GM19397 (cell line): ENCODE measurements at regions not wholly inside any gene's neighbourhood (a gene's known extent, or its start where the extent isn't known, plus 50 kb on each side); places are given as distances from the start of the nearest gene placed in this dataset.

Experiments used
- ATAC-seq: cut with Tn5 transposase; IDR thresholded peaks from one replicate; pipeline ENCODE4 v1.9.1; 2021; ENCODE audit warnings: mild to moderate bottlenecking, moderate library complexity; ENCODE audit not compliant: unreplicated experiment

DNA sequence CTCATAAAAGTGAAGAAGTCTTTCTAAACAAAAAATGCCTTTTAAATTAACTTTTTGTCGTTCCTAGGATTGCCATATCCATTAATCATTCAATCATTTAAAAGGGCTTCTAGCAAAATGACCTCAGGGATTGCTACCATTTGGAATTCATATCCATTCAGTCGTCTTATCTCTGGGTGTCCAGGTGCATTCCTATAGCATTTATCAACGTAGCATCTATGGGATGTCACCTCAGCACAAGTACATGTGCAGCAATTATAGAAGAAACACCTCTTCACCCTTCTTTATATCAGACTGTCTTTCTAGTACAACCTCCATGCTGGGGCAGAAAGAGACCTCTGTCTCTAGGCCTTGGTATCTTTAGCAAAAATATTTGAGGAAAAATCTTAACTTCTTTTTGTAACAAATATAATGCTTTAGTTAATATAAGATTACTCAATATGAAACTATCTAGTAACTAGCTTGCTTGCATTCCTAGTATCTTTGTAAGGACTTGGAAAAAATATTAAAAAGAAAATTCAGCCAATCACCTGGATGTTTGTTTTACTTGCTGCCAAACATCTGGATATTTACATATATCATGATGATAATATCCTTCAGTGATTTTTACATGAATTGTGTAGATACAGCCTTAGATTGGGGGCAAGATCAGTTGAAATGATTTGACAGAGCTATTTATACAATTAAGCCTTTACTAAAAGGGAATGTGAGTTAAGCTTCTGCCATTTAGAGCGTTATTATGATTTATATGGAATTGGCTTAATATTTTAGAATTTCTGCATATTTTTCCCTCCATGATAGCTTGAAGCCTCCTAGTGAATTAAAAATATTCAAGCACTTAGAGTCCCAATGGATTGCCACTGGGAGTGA, 356.8 kb downstream of the HDGFL1 start:
- no peak for ATAC-seq

DNA sequence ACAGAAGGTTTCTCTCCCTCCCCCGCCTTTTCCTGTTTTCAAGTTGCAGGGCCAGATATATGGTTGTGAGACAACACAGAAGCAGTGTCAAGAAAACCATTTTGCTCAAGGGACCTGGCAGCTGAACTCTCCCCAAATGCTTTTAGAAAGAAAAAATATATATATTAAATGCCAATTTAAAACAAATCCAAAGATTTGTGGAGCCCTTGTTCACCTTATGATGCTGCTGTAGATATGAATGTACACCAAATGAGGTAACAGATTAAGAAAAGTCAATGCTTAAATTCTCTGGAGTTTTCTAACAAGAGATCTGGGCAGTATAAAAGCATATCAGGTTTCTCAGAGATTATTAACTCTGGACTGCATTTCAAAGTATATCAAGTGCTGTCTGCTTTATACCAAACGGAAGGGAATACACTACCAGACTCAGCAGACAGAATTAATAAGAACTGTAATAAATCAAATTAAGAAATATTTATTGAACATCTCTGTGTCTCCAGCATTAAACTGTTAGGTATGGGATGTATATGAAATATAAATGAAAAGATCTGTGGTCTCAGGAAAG, 357.5 kb downstream of the HDGFL1 start:
- no peak for ATAC-seq

DNA sequence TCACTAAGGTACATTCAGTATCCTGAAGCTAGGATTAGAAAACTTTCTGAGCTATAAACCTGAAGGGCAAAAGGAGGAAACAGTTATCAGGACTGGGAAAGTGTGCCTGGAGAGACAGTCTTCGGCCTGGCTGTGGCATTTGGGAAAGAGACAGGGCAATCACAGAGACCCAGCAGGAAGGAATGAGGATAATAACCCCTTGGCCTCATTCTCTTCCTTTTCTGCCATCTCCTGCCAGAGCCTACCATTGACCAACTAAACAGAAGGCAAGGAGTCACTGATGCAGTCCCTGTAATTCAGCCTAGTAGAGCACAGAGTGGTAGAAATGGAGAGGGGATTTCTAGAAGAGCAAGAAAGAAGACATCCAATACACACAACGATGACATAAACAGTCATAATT, 359.4 kb downstream of the HDGFL1 start:
- no peak for ATAC-seq

DNA sequence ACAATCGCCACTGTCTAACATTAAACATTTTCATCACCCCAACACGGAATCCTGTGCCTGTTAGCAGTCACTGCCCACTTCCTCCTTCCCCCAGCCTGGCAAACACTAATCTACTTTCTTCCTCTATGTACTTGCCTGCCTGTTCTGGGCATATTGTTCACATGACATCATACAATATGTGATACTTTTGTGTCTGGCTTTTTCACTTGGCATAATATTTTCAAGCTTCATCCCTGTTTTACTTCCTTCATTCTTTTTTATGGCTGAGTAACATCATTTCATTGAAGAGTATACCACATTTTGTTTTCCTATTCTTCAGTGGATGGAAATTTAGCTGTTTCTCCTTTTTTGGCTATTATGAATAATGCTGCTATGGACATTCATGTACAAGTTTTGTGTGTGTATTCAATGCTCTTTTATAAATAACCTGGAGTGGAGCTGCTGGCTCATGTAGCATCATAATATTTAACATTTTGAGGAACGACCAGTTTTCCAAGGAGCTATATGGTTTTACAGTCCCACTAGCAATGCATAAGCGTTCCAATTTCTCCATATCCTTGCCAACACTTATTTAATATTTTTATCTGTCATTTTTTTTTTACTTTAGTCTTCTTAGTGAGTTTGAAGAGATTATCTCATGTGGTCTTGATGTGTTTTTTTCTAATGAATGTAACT, 360.1 kb downstream of the HDGFL1 start:
- ATAC-seq, result no peak

DNA sequence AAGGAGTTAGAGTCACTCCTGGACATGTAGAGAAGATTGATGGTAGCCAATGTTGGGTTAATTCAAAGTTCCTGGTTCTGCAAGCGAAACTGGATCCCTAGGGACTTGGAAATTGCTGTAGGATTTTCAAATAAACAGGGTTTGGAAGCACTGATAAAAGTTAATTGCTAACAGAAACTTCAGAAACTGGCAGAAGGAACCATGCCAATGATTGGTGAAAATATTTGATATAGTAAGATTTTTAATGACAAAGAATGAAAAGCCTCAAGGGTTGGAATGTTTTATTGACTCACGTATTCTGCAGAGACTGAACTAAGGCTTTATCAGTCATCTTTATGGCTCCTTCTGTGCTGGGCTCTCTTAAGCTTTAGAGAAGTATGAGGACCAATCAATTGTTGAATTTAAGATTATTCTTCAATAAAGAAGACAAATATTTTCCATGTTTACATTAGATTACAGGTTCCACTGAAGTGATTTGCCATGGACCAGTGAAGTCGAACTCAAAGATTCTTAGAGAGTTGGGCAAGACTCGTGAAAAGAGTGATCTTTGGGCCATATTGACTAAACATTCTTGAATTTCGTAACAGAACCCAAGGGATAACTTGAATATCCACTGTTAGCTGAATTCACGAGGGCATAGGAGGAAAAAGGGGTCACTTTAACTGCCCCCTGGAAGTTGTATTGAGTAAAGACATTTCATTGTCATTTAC, 371.4 kb downstream of the HDGFL1 start:
- ATAC-seq, result no peak

DNA sequence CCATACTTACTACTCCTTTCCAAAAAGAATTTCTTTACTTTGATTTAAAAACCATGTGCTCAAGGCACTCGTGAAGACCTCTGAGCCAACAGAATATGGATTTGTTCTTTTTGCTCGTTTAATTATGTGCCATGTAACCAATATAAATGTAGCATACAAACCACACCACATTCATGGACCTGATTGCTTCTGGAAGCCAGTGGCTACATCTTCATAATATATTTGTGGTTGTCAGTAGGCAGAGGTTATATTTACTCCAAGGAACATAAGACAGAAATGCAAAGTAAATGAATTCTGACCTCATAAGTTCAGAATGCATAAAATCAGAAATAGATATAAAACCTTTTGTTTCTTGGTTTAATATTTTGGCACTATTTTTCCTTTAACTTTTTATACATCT, 373.0 kb downstream of the HDGFL1 start:
- ATAC-seq, result no peak

DNA sequence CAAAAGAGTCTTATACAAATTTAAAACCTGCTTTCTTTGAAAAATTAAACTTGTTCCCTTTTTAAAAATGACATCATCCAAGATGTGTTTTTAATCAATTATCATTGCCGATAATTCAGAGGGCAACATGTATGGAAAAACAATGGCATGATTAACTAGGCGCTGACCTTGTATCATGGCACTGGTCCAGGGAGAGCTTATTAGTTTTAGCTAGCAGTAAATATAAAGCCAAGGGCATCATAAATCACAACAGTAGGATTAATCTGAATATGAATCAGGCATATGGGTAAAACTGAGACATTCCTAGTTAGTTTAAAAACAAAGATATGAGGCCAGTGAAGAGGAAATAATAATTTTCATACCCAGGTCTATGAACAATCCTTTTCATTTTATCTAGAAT, 374.0 kb downstream of the HDGFL1 start:
- no peak for ATAC-seq

DNA sequence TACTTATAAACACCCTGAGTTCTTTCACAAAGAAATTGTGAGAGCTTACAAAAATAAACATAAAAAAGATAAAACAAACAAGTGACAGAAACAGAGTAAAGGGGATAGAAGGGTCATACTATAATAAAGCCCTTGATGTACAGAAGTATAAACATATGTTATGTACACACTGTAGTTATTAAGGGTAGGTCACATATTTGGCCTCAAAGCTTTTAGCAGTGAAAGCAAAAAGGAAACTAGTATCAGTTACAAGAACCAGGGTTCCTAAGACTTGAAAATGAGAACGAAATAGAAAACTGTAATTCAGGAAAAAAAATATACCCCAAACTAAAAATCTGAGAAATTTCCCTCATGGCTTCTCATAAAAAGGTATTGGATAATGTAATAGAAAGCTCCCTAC, 380.6 kb downstream of the HDGFL1 start:
- no peak for ATAC-seq

DNA sequence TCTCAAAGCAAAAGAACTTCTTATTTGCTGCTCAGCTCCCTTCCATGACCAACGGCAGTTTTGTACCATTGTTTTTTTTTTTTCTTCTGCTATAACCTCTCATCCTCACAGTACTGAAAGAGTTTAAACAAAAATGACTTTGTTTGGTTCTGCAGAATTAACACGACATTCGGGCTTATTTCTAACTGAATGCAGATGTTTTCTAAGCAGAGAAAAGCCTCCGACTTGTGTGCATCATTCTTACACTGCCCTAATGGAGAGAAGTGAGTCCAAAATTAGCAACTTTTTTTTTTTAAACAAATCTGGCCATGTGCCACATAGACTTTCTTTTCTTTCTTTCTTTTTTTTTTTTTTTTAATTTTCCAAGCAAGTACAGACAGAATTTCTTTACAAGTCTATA, 382.7 kb downstream of the HDGFL1 start:
- no peak for ATAC-seq

DNA sequence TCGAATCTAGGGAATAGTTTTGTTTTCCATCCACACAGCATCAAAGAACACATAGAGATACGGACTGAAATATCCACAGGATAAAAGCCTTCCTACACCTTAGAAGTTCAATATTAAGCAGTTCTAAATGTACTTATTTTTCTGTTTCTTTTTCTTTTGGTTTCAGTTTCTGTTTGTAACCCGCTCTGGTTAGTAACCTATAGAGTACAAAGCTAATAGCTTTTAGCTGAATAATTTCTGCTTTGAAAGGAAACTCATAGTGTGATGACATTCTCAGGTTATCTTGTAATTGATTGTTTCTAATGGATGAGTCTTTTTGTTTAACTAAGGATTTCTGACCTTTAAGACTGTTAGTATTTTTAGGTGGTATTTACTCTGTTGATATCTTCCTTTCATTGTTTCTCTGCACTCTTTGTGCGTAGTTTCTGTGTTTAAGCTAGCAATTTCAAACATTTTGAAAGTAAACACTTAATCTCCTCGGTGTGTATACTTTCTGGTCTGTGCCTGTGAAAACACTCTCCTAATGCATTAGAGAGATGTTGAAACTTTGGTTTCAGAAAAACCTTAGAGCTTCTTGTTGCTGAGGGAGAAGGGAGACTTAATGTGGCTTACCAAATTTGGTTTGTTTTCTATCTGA, 385.5 kb downstream of the HDGFL1 start:
- ATAC-seq, result peak; percentile 57

DNA sequence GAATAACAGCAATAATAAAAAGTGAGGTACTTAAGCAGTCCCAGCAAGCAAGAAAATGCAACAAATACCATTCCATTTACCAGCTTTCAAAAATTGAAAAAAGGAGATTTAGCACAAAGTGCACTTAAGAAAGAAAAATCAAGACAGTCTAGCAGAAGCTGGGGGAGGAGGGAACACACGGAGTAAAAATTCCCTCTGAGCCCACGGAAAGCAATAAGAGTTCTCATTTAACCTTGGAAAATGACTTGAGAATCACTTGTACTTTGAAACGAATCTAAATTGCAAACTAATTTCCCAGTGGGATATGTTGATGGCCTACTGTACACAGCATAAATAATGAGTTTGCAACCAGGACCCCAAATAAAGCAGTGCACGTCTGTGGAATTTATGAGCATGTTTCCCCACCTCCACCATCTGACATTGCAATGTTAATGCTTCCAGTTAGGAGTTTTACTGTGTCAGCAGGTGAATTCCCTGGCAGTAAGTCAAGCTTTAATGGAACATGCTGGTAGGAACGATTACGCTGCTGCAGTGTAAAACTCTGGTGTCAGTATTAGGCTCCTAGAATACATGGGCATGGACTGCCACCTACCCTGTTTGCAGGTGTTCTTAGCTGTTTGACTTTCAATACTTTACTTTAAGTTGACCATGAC, 386.8 kb downstream of the HDGFL1 start:
- no peak for ATAC-seq

DNA sequence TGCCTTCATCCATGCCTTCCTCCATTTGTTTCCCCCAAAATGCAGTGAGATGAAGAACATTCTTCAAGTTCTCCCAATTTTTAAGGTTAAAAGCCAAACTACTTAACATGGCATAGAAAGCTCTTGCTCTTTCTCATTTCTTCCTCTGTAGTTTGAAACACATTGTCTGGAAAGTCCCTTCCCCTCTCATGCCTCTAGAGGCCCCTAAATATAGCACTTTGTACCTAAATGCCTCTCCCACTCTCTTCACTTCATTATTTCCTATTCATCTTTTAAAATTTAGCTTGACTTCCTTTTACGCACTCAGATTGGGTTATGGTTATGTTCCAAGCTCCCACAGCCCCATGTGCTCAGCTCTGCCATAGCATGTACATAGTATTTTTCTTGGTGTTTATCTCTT, 389.3 kb downstream of the HDGFL1 start:
- ATAC-seq, result no peak

DNA sequence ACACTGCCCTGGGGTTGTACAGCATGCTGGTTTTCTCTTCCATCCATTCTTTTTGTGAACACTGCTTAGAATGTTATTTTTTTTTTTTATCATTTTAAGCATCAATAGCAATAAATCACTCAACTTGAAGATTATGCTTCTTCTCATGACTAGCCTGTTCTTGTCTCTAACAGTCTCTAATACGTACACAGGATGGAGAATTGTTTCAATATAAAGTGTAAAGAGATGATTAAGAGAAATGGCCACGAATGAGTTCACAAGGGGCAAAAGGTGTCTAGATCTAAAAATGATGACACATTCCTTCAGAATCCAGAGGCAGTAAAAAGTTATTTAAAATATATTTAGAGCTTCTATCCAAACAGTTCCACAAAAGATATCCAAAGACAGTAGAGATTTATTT, 390.2 kb downstream of the HDGFL1 start:
- ATAC-seq, result no peak

DNA sequence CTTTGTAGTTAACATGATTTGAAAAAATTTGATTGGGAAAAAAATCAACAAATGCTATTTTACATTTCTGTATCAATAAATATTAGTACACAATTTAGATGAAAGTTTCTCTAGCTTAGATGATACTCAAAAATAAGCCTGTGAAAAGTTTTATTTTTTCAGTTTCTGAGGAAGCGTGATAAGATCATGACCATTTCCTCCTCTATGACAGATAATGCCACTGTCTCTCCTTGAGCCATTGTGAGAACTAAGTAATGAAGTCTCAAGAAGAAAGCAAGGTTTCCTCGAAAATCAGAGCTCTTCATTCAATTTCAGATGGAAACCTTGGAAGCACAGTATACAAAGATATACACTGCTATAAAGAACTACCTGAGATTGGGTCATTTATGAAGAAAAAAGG, 395.0 kb downstream of the HDGFL1 start:
- ATAC-seq, result no peak

DNA sequence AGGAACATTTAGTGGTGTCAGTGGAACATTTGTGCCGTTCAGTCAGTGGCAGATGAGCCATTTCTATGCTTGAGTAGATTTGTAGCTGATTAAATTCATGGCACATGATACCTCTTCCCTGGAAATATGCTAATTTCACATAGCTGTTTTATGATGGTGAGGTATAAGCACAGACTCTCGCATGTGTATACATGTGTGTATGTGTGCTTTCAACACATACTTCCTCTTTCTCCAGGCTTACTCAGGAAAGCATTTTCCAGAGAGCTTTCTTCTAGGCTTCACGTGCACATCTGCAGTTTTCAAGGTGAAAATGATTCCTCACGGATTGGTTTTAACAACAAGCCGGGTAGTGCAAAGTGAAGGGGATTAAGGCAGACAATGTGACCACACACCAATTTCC, 396.5 kb downstream of the HDGFL1 start:
- no peak for ATAC-seq

DNA sequence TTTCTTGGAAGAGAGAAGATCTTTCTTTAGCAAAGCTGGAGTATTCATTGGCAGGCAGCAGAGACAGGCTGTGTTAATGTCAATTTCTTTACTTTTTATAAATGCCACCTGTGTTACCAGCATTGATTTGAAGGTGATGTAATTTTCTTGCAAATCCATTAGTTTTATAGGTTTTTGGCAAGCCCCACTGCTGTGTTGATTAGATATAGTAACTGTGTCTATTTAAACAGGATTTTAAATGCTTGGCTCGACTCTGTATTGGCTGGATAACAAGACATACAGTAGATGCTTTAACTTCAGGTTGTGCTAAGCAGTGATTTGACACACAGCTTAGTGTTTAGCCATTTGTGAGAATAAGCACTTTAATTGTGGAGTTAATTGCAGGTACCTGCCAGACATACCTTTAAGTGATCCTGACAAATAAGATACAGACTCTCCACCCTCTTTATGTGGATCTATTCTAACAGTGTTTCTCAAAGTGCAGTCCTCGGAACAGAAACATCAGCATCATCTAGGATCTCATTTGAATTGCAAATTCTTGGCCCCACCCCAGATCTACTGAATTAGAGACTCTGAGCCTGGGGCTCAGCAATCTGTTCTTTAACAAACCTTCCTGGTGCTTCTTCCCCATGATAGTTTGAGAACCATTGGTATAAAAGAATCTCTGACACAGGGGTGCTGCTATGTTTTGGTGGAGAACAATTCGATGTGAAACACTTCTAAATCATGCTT, 397.5 kb downstream of the HDGFL1 start:
- ATAC-seq, result no peak

DNA sequence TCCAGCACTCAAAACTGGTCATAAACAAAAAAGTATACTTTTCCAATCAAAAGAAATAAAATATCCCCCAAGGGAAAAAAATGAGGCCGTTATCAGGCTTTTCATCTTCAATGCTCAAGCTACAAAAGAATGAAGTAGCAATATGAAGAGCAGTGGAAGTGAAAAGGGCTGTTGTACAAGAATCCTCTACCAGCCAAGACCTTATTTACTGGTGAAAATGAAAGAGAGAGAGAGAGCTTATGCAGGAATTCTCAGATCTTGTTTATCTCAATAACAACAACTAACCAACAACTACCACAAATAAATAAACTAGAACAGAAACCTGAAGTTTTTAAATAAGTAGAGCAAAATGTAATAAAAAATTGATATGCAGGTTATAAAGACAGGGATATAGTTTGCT, 400.6 kb downstream of the HDGFL1 start:
- ATAC-seq, result no peak

DNA sequence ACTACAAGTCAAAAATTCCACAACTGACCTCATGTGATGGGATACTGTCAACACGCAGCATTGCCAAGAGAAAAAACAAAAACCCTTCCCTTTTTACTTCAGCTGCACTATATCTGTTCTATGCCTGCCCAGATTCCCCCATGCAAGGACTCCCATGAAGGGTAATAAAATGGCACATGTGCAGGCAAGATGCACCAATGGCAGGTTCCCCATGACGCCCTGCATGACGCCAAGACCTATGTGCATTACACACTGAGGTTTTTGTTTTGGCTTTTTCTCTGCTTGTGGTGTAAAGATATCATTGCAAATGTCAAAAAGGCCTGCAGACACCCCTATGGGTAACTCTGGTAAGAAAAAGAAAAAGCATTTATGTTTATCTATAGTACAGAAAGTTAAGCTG, 403.4 kb downstream of the HDGFL1 start:
- no peak for ATAC-seq

DNA sequence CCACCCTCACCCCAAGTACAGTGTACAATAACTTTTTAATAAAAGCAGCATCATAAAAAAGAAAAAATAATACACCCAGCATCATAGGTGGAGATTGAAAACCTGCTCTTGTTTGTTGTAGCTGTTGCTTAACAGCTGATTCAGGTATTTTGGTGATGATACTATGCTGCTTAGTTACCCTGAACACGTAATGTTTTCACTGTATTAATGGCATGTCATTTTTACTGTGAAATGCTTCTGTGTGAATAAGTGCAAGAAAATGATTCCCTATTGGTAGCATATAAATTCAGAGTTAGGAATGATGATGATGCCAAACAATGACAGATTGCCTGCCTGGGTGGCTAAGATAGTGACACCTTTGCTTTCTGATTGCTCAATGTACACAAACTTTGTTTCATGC, 405.7 kb downstream of the HDGFL1 start:
- ATAC-seq, result no peak

DNA sequence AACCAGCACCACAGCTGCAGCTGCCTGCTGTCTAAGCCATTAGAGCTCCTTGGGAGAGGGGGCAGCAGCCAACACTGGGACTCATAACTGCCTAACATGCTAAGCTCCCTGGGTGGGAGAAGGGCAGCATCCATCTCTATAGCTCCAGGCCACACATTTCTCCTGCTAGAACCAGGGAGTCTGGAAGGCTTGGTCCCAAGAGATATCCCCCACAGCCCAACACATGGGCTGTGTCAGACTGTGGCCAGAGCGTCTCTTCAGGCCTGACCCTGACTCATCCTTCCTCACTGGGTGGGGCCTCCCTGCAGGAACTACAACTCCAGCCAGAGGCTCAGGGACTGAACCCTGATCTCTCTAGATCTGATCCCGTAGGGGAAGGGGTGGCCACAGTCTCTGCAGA, 411.1 kb downstream of the HDGFL1 start:
- ATAC-seq, result no peak
